Astrocyte of the spinal cord (primary cell): ENCODE measurements at regions not wholly inside any gene's neighbourhood (a gene's known extent, or its start where the extent isn't known, plus 50 kb on each side); places are given as distances from the start of the nearest gene placed in this dataset.

Experiments
- DNase-seq: peaks from one replicate; pipeline ENCODE4 v3.0.0; 2011; ENCODE audit warnings: low read depth, low spot score
- H3K4me3 ChIP-seq: 2 replicates; pipeline ENCODE4 v1.5.1; 2011; ENCODE audit warnings: low read depth, mild to moderate bottlenecking, low read length, moderate library complexity
- in situ Hi-C: cut with HindIII; loops from 2 replicates; pipeline ENCODE4 v1.10.0; 2017; ENCODE audit warnings: low sequenced_read_pairs
- TF ChIP-seq, protein P1 (sequence below): IDR thresholded peaks from 2 replicates; pipeline ENCODE4 v1.5.1; 2012; ENCODE audit warnings: low read depth, mild to moderate bottlenecking, low read length, inconsistent platforms

DNA sequence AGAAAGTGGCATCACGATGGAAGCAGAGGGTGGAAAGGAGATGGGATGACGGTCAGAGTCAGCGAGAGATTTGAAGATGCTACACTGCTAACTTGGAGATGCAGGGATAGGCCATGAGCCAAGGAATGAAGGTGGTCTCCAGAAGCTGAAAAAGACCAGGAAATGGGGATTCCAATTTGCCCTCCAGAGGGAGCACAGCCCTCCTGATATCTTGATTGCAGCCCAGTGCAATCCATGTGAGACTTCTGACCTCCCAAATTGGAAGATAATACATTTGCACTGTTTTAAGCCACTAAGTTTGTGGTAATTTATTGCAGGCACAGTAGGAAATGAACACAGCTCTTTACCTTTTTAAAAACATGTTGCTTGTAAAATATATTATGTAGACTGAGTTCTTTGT lies 549.5 kb downstream of the VRK1 start:
- in situ Hi-C loops: no loop called here
- H3K4me3 ChIP-seq: no peak overlapping the region
- DNase-seq: no peak
- TF ChIP-seq, protein P1, sequence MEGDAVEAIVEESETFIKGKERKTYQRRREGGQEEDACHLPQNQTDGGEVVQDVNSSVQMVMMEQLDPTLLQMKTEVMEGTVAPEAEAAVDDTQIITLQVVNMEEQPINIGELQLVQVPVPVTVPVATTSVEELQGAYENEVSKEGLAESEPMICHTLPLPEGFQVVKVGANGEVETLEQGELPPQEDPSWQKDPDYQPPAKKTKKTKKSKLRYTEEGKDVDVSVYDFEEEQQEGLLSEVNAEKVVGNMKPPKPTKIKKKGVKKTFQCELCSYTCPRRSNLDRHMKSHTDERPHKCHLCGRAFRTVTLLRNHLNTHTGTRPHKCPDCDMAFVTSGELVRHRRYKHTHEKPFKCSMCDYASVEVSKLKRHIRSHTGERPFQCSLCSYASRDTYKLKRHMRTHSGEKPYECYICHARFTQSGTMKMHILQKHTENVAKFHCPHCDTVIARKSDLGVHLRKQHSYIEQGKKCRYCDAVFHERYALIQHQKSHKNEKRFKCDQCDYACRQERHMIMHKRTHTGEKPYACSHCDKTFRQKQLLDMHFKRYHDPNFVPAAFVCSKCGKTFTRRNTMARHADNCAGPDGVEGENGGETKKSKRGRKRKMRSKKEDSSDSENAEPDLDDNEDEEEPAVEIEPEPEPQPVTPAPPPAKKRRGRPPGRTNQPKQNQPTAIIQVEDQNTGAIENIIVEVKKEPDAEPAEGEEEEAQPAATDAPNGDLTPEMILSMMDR: no peak

DNA sequence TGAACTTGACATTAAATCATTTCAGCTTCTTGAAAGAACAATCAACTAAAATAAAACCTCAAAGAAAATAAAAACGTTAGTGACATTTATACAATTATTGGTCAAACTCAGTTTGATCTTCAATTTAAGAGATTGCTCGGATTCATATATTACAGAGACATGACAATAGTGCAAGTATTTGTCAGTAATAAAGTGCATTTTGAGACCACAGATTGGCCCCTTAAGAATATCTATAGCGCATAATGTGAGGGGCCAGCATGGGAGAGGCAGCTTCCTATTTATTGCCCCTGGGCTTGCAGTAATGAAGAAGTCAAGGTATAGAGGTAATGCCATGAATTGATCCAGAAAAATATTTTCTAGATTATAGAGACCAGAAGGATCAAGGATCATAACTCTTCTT lies 552.3 kb downstream of the VRK1 start:
- TF ChIP-seq, protein P1: no peak
- no peak overlapping the region for H3K4me3 ChIP-seq
- no peak for DNase-seq
- in situ Hi-C loops: no loop called here

DNA sequence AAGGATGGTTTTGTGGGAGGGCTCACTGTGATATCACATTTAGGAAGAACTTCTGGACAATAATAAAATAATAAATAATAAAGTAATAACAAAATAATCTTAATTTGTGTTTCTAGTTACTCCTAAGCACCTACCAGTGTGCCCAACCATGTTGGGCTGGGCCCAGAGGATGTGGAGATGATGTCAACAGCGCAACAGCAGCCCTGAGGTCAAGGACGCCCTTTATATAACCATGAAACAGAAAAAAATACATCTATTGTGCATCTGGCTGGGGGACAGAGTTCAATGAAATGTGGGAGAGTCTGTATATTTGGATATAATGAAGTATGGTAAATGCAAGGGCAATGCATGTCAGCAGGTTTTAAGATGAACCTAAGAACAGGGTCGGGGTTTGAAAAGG lies 552.8 kb downstream of the VRK1 start:
- H3K4me3 ChIP-seq: no peak overlapping the region
- DNase-seq: no peak
- in situ Hi-C loops: no loop called here
- TF ChIP-seq, protein P1: no peak

DNA sequence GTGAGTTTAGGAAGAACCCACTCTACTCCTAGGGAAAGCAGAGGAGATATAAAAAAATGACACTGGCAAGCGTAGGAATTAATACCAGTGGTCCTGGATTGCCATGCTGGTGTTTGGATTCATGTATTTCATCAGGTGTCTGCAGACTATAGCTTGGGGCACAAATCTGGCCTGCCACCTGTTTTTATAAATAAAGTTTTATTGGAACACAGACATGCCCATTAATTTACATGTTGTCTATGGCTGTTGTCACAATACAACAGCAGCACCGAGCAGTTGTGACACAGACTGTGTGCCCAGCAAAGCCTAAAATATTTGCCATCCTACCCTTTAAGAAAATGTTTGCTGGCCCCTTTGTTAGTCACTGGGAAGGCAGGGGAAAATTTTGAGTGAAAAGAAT lies 553.2 kb downstream of the VRK1 start:
- DNase-seq: no peak
- H3K4me3 ChIP-seq: no peak overlapping the region
- TF ChIP-seq, protein P1: no peak
- in situ Hi-C loops: no loop called here

DNA sequence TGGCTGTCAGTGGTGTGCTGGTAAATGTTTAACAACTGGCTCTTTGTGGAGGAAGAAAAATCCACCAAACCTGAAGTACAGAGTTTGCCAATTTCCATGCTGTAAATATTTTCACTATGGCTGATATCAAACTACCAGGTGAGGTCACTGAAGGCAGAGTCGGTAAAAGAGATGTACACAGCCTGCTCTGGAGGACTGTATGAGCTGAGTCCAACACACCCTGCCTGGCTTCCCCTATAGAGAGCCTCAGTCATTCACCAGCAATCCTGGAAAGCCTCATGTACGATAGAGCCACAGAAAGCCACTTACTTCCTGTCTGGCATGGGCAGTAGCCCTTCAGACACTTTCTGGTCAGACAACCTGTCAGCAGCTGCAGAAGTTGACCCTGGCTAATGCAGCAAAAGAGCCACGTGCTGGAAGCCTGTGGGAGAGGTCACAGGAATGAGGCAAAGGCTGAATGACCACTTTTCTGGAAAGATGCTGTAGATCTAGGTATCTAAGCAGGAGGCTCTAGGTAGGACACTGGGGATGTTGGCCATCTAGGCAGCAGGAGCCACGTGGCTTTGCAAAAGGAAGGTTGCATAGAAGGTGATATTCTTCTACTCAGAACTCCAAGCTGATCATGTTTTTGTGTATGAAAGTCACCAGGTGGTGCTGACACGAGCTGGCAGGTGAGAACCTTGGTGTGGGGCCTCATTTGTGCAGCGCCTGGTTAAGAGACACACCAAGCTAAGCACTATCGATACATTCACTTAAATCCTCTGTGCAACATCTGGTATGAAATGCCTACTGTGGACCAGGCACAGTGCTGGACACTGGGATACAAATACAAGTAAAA lies 553.9 kb downstream of the VRK1 start:
- in situ Hi-C loops: no loop called here
- no peak for DNase-seq
- no peak overlapping the region for H3K4me3 ChIP-seq
- TF ChIP-seq, protein P1: no peak

DNA sequence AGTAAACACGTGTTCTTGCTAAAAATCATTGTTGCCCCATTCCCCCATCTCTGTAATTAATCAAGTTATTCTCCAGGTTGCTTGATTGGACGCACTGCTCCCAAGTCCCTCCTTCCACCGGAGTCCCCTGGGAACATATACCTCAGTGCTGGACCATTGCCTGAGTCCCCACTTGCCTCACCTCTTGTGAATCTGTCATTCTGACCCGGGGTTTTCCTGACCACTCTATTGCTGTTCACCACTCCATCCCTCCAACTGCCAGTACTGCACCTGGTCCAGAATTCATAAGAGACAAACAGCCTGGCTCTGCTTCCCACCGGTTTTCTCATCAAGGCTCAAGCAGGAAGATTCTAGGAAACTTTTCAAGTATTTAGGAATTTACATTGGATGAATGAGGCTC lies 555.9 kb downstream of the VRK1 start:
- TF ChIP-seq, protein P1: no peak
- H3K4me3 ChIP-seq: no peak overlapping the region
- no peak for DNase-seq
- in situ Hi-C loops: no loop called here
